K562 (cell line): ENCODE measurements at regions not wholly inside any gene's neighbourhood (a gene's known extent, or its start where the extent isn't known, plus 50 kb on each side); places are given as distances from the start of the nearest gene placed in this dataset.

Source experiments
- ATAC-seq: fragments of 200-7000 bp; cut with Tn5 transposase; 3 replicates; pipeline ENCODE4 v1.9.1; 2020; ENCODE audit warnings: moderate library complexity
- BruUV-seq: library from RNA; stranded (reverse); fragments of 400-500 nt; replicated peaks from 2 replicates; lab custom pipeline; 2021; lab: Mats Ljungman, UMichigan
- CTCF ChIA-PET: fragments of 300-600 bp; formaldehyde crosslinking; extraction: SDS; loops from one replicate; lab custom pipeline; 2021; ENCODE audit warnings: low intra/inter-chr PET ratio; lab: Yijun Ruan, JAX
- POLR2A ChIA-PET: fragments of 300-600, 350-650 bp; sonication (Branson Sonifier 250); formaldehyde crosslinking; extraction: SDS; loops from one replicate; lab custom pipeline; 2021; ENCODE audit warnings: antibody characterized with exemption, inconsistent platforms; lab: Yijun Ruan, JAX
- DNase-seq, 4 experiments: peaks; one replicate each; pipeline versions ENCODE4 v3.0.0 to v3.0.0-alpha.2; 2011 to 2018; ENCODE audit warnings: low spot score in 3 of 4, mixed read lengths in 3 of 4; ENCODE audit errors: extremely low read depth in 1 of 4
- FAIRE-seq: peaks from 2 replicates; lab custom pipeline; 2011; peaks lifted over from hg19 to GRCh38; lab: Jason Lieb, UNC
- H2AFZ ChIP-seq: 2 replicates; pipeline ENCODE4 v1.6.0; 2011; ENCODE audit warnings: low read depth, low read length, control low read depth, inconsistent platforms
- H3K27ac ChIP-seq: fragments of 200-600 bp; 3 replicates; pipeline ENCODE4 v1.8.0; 2011; ENCODE audit warnings: low read depth, mild to moderate bottlenecking, control low read depth, inconsistent platforms, low read length, moderate library complexity, mixed read lengths; ENCODE audit errors: extremely low read depth
- H3K27me3 ChIP-seq, 2 experiments: fragments of 300-600 bp in 1 of 2; 2 replicates in 1 of 2; 3 replicates in 1 of 2; pipeline versions ENCODE4 v1.6.0 to v1.8.0; 2011; ENCODE audit warnings: inconsistent platforms in 2 of 2, low read length in 2 of 2, mild to moderate bottlenecking in 1 of 2, mixed read lengths in 1 of 2, moderate library complexity in 1 of 2; ENCODE audit not compliant: control insufficient read depth in 2 of 2, insufficient read depth in 2 of 2
- H3K36me3 ChIP-seq: fragments of 300-600 bp; 3 replicates; pipeline ENCODE4 v1.8.0; 2011; ENCODE audit warnings: mild to moderate bottlenecking, low read length, inconsistent platforms; ENCODE audit not compliant: control insufficient read depth, insufficient read depth
- H3K4me1 ChIP-seq, 2 experiments: fragments of 200-600 bp in 1 of 2; replicated peaks in 1 of 2; 2 replicates in 1 of 2; 3 replicates in 1 of 2; pipeline versions ENCODE4 v1.5.1 to v1.8.0; 2011; ENCODE audit warnings: inconsistent platforms in 2 of 2, low read length in 2 of 2, mild to moderate bottlenecking in 1 of 2, mixed read lengths in 1 of 2, moderate library complexity in 1 of 2; ENCODE audit not compliant: control insufficient read depth in 2 of 2, insufficient read depth in 2 of 2
- H3K4me2 ChIP-seq: 2 replicates; pipeline ENCODE4 v1.6.1; 2011; ENCODE audit warnings: low read length, control low read depth, inconsistent platforms, mixed read lengths; ENCODE audit not compliant: insufficient read depth
- H3K4me3 ChIP-seq: fragments of 200-600 bp; sonication (generic), shearing (Covaris generic); 2 replicates; pipeline ENCODE4 v1.5.1; 2016; ENCODE audit warnings: control low read depth, inconsistent platforms
- H3K79me2 ChIP-seq: fragments of 200-600 bp; 3 replicates; pipeline ENCODE4 v1.8.0; 2011; ENCODE audit warnings: low read length, inconsistent platforms; ENCODE audit not compliant: control insufficient read depth, insufficient read depth
- H3K9ac ChIP-seq, 2 experiments: 2 replicates each; pipeline versions ENCODE4 v1.6.0 to v1.6.1; 2011; ENCODE audit warnings: low read depth in 2 of 2, low read length in 2 of 2, control low read depth in 1 of 2, inconsistent platforms in 1 of 2, mild to moderate bottlenecking in 1 of 2, mixed read lengths in 1 of 2; ENCODE audit not compliant: insufficient read depth in 1 of 2
- H3K9me1 ChIP-seq: one replicate; pipeline ENCODE4 v1.6.0; 2011; ENCODE audit warnings: inconsistent platforms, mild to moderate bottlenecking, low read length, moderate library complexity; ENCODE audit not compliant: control insufficient read depth, insufficient read depth
- H3K9me3 ChIP-seq: replicated peaks from 2 replicates; pipeline ENCODE4 v1.5.1; 2011; ENCODE audit warnings: low read depth, low read length, inconsistent platforms; ENCODE audit not compliant: control insufficient read depth, insufficient read depth
- H4K20me1 ChIP-seq: replicated peaks from 2 replicates; pipeline ENCODE4 v1.6.1; 2011; ENCODE audit warnings: low read length, inconsistent platforms, mixed read lengths; ENCODE audit not compliant: control insufficient read depth, insufficient read depth
- ATF3 ChIP-seq, 2 experiments: fragments of 450-650 bp in 1 of 2; sonication (generic) in 1 of 2; formaldehyde crosslinking in 1 of 2; IDR thresholded peaks in 1 of 2; conservative IDR thresholded peaks in 1 of 2; 2 replicates each; pipeline versions ENCODE4 v1.6.1 to v1.8.1; 2016 to 2023; ENCODE audit warnings: mild to moderate bottlenecking in 2 of 2, moderate library complexity in 2 of 2, inconsistent platforms in 1 of 2, missing genetic modification reagents in 1 of 2
- CEBPG ChIP-seq, 3 experiments: fragments of 200-800 bp in 1 of 3; sonication (Bioruptor generic) in 1 of 3; sonication (generic) in 1 of 3; formaldehyde crosslinking in 1 of 3; IDR thresholded peaks in 2 of 3; conservative IDR thresholded peaks in 1 of 3; 2 replicates each; pipeline versions ENCODE4 v1.6.1 to v1.8.0; 2016 to 2022; ENCODE audit warnings: missing compliant biosample characterization in 2 of 3, missing genetic modification characterization in 2 of 3, mild to moderate bottlenecking in 1 of 3, missing genetic modification reagents in 1 of 3
- ILK ChIP-seq: fragments of 450-650 bp; IDR thresholded peaks from 2 replicates; pipeline ENCODE4 v1.6.1; 2016; ENCODE audit warnings: missing genetic modification characterization, low read depth, mild to moderate bottlenecking, missing compliant biosample characterization, moderate library complexity, borderline replicate concordance
- KLF10 ChIP-seq: fragments of 250-450 bp; sonication (Bioruptor Pico); IDR thresholded peaks from 2 replicates; pipeline ENCODE4 v1.6.1; 2021; ENCODE audit warnings: matching md5 sums
- KLF6 ChIP-seq: fragments of 250-450 bp; sonication (Bioruptor Pico); IDR thresholded peaks from 2 replicates; pipeline ENCODE4 v1.4.0; 2020; ENCODE audit warnings: mild to moderate bottlenecking, moderate library complexity, borderline replicate concordance
- NCOA2 ChIP-seq, 2 experiments: fragments of 450-650 bp; IDR thresholded peaks; 2 replicates each; pipeline ENCODE4 v1.6.1; 2018; ENCODE audit warnings: mild to moderate bottlenecking in 2 of 2, moderate library complexity in 1 of 2; ENCODE audit not compliant: partially characterized antibody in 2 of 2
- NFE2L1 ChIP-seq: fragments of 450-650 bp; IDR thresholded peaks from 2 replicates; pipeline ENCODE4 v1.6.1; 2016; ENCODE audit warnings: missing genetic modification characterization, low read depth, mild to moderate bottlenecking, missing compliant biosample characterization, moderate library complexity, borderline replicate concordance
- NFIC ChIP-seq: fragments of 450-650 bp; IDR thresholded peaks from 2 replicates; pipeline ENCODE4 v1.6.1; 2017; ENCODE audit warnings: mild to moderate bottlenecking, inconsistent platforms
- POLR2AphosphoS5 ChIP-seq: IDR thresholded peaks from 2 replicates; pipeline ENCODE4 v1.6.1; 2011; ENCODE audit warnings: mild to moderate bottlenecking, low read depth, low read length, moderate library complexity; ENCODE audit not compliant: control insufficient read depth, insufficient read depth
- SIRT6 ChIP-seq: IDR thresholded peaks from one replicate; pipeline ENCODE4 v1.6.1; 2012; ENCODE audit warnings: low read depth, mild to moderate bottlenecking, control low read depth, inconsistent platforms, low read length, moderate library complexity
- ZNF324 ChIP-seq: fragments of 250-450 bp; sonication (Bioruptor Pico); IDR thresholded peaks from 2 replicates; pipeline ENCODE4 v1.4.0; 2020; ENCODE audit warnings: mild to moderate bottlenecking
- ZNF778 ChIP-seq: fragments of 450-650 bp; formaldehyde crosslinking; IDR thresholded peaks from 2 replicates; pipeline ENCODE4 v1.4.0; 2020; ENCODE audit warnings: mild to moderate bottlenecking, moderate library complexity
- WGBS: fragments of 100-300 bp; shearing (Covaris generic); methylation state at CpG from one replicate; pipeline ENCODE4 v1.1.6; 2016; ENCODE audit warnings: low coverage, mixed read lengths; ENCODE audit not compliant: insufficient coverage; ENCODE audit errors: missing lambda C conversion rate; 5-methylcytosine and 5-hydroxymethylcytosine counted together
- in situ Hi-C: fragments of 300-500 bp; cut with MboI; formaldehyde crosslinking; loops from 4 replicates; pipeline ENCODE4 v1.15.0; 2018; ENCODE audit warnings: inconsistent platforms, mixed read lengths
- intact Hi-C: fragments of 100-400 bp; cut with micrococcal nuclease; formaldehyde crosslinking; loops from 2 replicates; pipeline ENCODE4 v1.14.2; 2022
- TF ChIP-seq, protein P1 (sequence below): sonication (generic); formaldehyde crosslinking; IDR thresholded peaks from 2 replicates; pipeline ENCODE4 v1.8.0; 2022; ENCODE audit warnings: missing genetic modification reagents, mild to moderate bottlenecking, borderline replicate concordance

DNA sequence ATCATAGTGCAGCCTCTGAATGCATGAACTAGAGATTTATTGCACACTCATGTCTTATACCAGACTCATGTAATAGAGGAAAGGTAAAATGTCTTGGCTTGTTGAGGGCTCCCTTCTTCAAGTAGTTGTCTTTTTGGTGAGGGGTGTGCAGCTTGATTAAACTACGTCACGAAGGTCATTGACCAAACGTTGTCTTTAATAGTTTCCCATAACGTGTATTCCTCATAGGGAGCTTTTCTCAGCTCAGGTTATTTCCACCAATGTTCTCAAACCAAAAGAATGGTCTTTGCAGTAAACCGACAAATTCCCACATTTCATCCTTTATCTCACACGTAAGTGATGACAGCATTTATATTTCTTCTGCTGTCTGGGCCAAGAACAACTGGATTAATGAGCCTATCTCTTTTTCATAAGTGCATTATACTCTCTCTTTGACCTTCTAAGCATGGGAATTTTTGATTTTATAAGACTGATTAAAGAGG lies 547.7 kb upstream of the ZEB2 start:
- ATAC-seq (no peak), FAIRE-seq (no peak), DNase-seq (no peak)
- Histone ChIP-seq H3K4me2 (no peak overlapping the region), H2AFZ (no peak overlapping the region), H3K36me3 (no peaks in the 10 kb centered on the region), H3K79me2 (no peaks in the 10 kb centered on the region), H3K27ac (no peak overlapping the region), H3K4me1 (no peaks in the 10 kb centered on the region), H3K4me3 (no peak overlapping the region), H4K20me1 (no peaks in the 10 kb centered on the region), H3K9ac (no peak overlapping the region), H3K9me3 (no peaks in the 10 kb centered on the region), H3K9me1 (no peaks in the 10 kb centered on the region), H3K27me3 (no peaks in the 10 kb centered on the region)
- no TSS peak for BruUV-seq
- in situ Hi-C loops (no loop called here), intact Hi-C loops (no loop called here)
- ChIA-PET POLR2A (no interaction called here), CTCF (no interaction called here)
- 25% methylated on average over 6 of the region's 6 CpGs for WGBS
- TF ChIP-seq ZNF324 (CRISPR knock-in tag) = no peak
- no peak for TF ChIP-seq CEBPG (CRISPR knock-in tag; IDR thresholded peaks at IDR 0.05)
- TF ChIP-seq CEBPG (tag; conservative IDR thresholded peaks at IDR 0.05 in 1 of 2, IDR thresholded peaks at IDR 0.05 in 1 of 2) = no peak
- TF ChIP-seq, all 486 proteins: peak for 0

GRCh38 chr2:145066856-145067548 lies 547.1 kb upstream of the ZEB2 start:
- Histone ChIP-seq H3K9ac (no peak overlapping the region), H4K20me1 (no peaks in the 10 kb centered on the region), H3K36me3 (no peaks in the 10 kb centered on the region), H3K4me1 (no peaks in the 10 kb centered on the region), H3K9me3 (no peaks in the 10 kb centered on the region), H3K4me3 (no peak overlapping the region), H2AFZ (no peak overlapping the region), H3K27me3 (no peaks in the 10 kb centered on the region), H3K9me1 (no peaks in the 10 kb centered on the region), H3K27ac (no peak overlapping the region), H3K4me2 (no peak overlapping the region), H3K79me2 (no peaks in the 10 kb centered on the region)
- CTCF ChIA-PET = no interaction called here
- intact Hi-C loops = no loop called here
- in situ Hi-C loops = no loop called here
- no TSS peak for BruUV-seq
- no peak for DNase-seq
- ATAC-seq = no peak
- POLR2A ChIA-PET = no interaction called here
- no peak for FAIRE-seq
- 64% methylated on average over 3 of the region's 3 CpGs for WGBS
- TF ChIP-seq, protein P1, sequence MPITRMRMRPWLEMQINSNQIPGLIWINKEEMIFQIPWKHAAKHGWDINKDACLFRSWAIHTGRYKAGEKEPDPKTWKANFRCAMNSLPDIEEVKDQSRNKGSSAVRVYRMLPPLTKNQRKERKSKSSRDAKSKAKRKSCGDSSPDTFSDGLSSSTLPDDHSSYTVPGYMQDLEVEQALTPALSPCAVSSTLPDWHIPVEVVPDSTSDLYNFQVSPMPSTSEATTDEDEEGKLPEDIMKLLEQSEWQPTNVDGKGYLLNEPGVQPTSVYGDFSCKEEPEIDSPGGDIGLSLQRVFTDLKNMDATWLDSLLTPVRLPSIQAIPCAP (CRISPR knock-in tag) = no peak
- TF ChIP-seq POLR2AphosphoS5 (no peak), KLF10 (CRISPR knock-in tag) (no peak), SIRT6 (no peak), KLF6 (CRISPR knock-in tag) (no peak), ILK (tag) (no peak), NFIC (no peak), ZNF778 (CRISPR knock-in tag) (no peak), NFE2L1 (no peak), NCOA2 (IDR thresholded peaks at IDR 0.05; ENCODE audit: partially characterized antibody in 2 of 2) (no peak), ATF3 (IDR thresholded peaks at IDR 0.05) (no peak), ATF3 (CRISPR knock-in tag; conservative IDR thresholded peaks at IDR 0.05) (no peak)
